HG03520 (cell line): ENCODE measurements at regions not wholly inside any gene's neighbourhood (a gene's known extent, or its start where the extent isn't known, plus 50 kb on each side); places are given as distances from the start of the nearest gene placed in this dataset.
"Not testable (repeated sequence)": the region's sequence is repeated elsewhere in the genome, so short reads cannot be mapped to it uniquely, and the experiment has no call there.

Experiments used
- ATAC-seq: cut with Tn5 transposase; IDR thresholded peaks from one replicate; pipeline ENCODE4 v1.9.1; 2021; ENCODE audit warnings: mild to moderate bottlenecking, moderate library complexity; ENCODE audit not compliant: unreplicated experiment

DNA sequence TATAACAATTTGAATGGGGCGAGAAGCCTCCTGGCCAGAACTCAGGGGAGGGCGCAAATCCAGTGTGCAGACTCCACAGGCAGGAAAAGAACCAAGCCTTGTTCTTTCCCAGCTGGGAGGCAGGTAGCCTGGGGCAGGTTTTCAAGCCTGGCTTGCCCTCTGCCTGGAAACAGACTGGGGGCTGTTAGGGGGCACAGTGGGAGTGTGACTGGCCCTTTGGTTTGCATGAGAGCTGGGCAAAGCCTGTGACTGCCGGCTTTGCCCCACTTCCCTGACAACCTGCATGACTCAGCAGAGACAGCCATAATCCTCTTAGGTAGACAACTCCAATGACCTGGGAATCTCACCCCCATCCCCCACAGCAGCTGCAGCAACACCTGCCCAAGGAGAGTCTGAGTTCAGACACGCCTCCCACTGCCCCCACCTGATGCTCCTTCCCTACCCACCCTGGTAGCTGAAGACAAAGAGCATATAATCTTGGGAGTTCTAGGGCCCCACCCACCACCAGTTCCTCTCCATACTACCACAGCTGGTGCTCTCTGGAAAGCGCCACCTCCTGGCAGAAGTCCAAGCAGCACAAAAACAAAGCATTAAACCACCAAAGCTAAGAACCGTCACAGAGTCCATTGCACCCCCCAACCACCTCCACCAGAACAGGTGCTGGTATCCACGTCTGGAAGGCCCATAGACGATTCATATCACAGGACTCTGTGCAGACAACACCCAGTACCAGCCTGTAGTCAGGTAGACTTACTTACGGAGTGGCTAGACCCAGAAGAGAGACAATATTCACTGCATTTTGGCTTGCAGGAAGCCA lies 402.5 kb downstream of the STK39 start:
- ATAC-seq: no peak

DNA sequence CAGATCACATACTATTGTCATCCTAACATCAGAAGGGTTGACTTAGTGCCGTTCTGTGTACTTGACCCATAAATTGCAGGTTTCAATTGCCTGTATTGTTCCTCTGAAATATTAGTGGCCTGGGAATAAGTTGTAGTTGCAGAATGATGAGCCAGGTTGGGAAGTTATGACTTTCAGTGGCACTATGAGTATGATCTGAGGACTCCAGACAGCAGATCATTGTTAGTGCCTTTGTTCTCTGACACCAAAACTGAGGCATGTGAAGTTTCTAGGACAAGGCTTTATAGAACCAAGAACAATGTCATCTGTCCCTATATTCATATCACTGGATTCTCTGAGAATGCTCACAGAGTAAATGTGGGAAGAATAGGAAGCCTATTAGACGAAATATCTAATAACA lies 403.7 kb downstream of the STK39 start:
- ATAC-seq: no peak

DNA sequence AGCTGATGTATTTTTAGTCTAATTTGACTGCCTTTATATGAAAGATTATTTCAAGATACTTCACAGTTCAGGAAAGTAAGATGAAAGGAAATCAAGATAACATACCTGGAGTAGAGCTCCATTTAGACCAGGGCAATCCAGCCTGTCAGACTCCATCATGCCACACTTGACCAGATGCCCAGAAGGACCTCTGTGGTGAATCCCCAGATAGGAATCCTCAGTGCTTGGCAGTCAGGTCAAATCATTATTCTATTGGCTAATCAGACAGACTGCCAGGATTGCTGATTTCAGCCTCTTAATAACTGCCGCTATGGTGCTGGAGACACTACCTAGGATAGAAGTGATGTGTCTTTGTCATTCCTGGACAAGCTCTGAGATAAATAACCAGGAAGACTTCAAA lies 404.2 kb downstream of the STK39 start:
- no peak for ATAC-seq

DNA sequence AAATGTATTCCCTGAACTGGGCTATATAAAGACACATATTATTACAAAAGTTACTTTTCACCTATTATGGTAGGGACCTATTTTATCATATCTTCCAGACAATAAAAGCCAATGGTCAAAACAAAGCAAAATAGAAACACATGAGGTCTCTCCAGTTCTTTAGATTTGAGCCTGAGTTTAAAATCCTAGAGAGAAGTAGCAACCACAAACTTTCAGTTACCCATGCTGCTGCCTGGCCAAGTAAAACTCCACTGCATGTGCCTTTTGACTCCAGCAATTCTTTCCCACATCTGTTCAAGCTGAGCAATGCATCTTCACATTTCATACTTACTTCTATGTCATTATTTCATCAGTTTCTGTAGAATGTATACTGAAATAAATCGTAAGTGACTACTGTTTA lies 405.3 kb downstream of the STK39 start:
- ATAC-seq: no peak

DNA sequence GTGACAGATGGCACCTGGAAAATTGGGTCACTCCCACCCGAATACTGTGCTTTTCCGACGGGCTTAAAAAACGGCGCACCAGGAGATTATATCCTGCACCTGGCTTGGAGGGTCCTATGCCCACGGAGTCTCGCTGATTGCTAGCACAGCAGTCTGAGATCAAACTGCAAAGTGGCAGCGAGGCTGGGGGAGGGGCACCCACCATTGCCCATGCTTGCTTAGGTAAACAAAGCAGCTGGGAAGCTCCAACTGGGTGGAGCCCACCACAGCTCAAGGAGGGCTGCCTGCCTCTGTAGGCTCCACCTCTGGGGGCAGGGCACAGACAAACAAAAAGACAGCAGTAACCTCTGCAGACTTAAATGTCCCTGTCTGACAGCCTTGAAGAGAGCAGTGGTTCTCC lies 412.1 kb downstream of the STK39 start:
- ATAC-seq: not testable (repeated sequence)

DNA sequence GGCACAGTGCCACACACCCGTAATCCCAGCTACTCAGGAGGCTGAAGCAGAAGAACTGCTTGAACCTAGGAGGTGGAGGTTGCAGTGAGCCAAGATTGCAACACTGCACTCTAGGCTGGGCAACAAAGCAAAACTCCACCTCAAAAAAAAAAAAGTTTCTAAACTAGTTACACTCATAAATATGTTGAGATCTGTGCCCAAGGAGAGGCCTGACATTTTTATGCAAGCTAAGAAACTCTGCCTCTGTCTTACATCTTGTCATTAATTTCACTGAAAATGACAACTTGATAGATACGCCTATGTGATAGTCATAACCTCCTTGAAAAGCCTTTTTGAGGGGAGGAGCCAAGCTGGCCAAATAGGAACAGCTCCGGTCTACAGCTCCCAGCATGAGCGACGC lies 412.7 kb downstream of the STK39 start:
- ATAC-seq: no peak

DNA sequence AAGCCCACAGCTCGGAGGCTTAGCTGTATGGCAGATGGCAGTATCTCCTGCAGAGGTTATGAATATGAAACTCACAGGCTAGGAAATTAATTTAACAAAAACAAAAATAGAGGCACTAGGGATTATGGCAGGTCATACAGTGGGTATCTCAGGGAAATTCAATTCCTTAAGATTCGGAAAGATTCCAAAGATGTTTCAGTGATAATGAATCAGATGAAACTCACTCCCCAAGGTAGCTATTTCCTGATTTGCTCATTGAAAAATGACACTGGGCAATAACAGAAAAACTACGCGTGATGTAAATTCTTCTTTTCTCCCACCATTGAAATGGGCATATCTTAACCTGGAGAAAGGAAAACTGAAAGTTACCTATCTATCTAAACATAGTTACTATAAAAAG lies 414.1 kb downstream of the STK39 start:
- ATAC-seq: no peak

DNA sequence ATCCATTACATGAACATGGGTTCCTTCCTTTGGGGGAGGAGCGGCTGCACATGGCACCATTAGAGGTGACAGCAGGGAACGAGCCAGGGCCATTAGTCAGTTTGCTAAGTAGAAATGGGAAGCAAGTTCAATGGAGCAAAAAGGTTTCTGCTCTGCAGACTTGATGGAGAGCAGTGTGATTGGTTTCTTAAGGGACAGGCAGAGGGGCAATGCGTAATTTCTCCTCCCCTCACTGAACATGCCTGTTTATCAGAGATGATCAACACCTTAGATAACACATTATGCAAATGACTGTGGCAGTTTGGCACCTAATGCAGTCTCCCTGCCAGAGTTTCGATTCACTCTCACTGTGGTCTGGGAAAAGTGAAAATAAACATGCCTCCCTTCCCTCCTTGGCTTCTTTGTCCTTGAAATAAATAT lies 414.5 kb downstream of the STK39 start:
- no peak for ATAC-seq

DNA sequence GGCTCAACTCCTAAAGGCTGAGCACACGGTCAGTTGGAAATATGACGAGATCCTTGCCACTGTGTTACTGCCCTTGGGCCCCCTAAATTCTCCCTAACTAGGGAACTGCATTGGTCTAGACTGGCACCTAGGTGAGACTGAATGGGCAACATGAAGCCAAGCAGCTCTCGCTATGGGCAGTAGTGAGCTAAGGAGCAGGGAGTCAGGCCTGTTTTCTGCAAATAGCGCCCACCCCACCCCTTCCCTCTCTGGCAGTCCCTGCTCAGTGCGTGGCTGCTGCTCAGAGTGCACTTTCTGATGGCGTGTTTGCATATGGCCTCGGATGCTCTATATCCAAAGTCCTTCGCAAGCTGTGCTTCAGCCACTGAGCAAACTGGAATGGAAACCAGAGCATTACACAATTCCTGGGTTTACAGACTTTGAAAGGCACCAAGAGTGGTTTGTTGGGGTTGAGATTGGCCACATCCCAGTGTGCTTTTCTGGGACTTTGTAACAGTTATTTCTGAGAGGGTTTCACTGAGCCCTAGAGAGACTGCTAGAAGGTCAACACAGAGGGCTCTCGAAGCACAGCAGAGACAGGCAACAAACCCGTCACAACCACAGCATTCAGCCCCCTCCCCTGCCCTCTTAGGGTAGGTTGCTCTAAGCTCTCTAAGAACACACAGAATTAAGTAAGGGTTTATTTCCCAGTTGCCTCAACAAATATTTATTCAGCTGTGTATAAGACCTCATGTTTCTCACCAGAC lies 419.9 kb downstream of the STK39 start:
- no peak for ATAC-seq

DNA sequence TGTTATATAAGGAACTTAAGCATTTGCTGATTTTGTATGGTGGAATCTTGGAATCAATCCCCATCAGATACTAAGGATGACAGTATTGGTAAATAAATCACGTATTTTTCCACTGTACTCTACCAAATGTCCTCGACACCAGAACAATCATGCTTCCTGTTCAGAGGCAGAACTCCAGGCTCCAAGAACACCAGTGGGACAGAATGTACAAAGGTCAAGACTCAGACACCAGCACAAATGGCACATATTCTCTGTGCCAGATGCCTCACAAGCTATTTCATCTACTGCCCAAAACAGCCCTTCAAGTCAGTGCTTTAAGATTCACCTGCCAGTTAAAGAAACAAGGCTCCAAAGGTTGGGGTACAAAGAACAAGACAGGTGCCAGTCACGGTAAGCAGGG lies 420.5 kb downstream of the STK39 start:
- ATAC-seq: no peak

DNA sequence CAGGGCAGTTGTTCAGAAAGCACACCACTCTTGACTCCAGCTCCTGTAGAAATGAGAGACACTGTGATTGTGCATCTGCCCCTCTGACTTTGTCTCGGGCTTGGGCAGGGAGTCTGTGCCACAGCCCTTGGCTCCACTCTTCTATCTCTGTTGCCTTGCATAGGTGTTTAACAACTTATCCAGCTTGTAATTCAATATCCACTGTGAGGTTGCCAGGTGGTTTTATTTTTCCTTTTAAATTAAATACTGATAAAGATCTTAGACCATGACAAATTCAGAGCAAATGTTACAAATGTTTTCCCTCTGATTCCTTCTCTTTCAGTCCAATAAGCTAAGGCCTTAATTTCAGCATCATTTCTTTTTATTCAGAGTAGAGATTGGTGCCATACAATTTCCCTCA lies 421.7 kb downstream of the STK39 start:
- no peak for ATAC-seq

DNA sequence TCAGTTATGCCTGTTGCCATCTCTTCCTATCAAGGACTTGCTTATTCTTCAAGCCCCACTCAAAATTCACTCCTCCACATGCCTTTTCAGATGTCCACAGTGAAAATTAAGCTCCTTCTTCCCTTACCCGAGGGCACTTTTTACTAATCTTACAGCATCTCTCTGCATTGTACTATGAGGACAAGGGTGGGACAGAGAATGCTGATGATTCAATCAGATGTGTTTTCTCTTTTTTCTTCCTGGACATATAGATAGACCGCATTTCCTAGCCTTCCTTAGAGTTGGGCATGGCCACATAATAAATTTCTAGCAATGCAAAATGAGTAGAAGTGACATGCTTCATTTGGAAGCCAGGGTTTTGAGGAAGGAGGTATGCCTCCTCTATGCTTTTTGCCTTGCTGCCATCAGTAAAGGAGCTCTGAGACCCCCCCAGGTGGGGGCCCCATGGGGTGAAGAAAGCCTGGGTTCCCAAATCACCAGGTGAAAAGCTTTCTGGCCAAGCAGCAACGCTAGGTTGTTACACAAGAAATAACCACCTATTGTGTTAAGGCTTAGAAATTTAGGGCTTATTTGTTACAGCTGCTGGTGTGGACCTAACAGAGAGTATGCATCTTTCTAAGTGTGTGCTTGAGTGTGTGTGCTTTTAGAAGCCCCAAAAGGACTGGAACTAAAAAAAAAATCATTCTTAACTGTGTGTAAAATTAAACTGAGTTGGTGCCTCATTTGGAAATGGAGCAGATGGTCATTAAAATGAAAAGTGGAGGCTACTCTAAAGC lies 424.5 kb downstream of the STK39 start:
- ATAC-seq: no peak

DNA sequence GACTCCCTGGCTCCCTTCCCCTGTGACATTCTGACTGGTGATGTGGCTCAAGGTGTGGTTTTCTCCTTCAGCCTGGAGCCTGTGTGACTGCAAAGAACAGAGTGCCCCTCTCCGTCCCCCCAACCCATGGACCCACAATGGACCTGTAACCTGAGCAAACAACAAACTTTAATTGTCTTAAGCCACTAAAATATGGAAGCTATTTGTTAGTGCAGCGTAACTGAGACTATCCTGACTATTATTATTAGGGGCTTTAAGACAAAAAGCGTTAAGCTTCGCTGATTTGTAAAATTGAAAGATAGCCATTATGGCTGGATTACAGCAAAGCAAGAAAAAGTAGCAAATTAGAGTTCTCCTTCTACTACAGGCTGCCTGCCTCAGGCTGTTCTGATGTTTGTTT lies 426.9 kb downstream of the STK39 start:
- no peak for ATAC-seq

DNA sequence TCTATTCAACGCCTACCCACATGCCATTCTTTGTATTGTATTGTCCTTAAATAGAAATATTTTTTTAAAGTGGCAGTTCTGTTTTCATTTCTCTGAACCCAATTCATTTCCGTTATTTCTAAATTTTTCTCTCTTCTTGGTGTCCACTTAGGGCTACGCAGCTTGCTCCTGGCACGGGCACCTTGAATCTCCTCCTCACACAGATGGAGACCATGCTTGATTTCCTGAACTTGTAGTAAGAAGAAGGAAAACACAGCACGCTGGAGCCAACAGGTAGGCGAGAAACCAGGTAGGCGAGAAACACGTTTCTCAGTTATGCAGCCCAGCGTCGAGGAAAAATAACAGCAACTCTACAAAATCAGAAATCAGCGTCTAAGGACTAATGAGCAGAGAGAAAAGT lies 428.9 kb downstream of the STK39 start:
- ATAC-seq: no peak

DNA sequence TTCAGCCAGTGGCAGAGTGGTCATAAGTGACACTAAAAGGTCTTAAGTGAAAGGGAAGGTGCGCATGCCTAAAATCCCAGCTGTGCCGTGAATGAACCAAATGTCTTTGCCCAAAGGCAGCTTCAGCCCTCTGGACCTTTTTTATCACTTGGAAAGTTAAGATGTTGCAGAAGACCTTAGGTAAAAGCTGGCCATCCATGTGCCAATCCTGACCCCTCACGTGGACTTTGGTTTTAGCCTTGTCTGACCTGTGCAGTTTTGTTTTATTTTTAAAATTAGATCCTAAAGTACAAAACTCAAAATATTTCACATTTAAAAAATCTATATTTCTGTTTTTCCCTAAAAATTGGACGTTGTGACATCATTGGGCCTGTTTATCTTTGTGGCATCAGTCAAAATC lies 429.5 kb downstream of the STK39 start:
- ATAC-seq: no peak

DNA sequence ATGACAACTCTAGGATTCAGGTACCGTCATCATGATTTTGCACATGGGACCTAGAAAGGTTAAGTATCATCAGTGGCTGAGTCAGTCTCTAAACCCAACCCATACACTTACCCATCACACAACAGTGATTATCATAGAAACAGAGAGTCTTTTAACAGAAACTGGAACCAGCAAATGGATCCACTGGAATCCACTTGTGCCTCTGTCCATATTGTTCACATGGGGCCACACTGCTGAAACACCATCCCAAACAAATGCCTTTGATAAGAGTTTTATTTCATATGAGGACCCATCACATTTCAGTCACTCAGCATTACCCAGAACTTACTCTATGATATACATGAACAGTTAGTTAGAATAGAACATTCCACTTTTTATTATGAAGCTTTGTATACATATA lies 430.0 kb downstream of the STK39 start:
- no peak for ATAC-seq

DNA sequence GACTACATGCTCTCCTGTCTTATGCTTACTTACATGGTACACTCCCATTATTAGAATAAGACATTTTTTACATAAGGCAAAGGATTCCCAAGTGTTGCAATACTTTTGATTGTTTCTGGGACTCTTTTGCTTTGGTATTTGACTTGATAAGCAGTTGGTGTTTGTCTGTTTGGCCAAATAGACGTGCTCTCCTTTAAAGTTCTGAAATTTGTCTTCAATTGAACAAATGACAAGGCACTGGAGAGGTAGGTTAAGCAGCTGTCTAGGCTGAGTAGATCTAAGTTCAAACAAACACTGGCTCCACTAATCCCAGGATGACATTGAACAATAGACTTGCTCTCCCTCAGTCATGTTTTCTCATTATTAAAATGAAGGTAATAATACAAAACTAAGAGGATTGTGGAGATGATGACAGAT lies 430.5 kb downstream of the STK39 start:
- no peak for ATAC-seq

DNA sequence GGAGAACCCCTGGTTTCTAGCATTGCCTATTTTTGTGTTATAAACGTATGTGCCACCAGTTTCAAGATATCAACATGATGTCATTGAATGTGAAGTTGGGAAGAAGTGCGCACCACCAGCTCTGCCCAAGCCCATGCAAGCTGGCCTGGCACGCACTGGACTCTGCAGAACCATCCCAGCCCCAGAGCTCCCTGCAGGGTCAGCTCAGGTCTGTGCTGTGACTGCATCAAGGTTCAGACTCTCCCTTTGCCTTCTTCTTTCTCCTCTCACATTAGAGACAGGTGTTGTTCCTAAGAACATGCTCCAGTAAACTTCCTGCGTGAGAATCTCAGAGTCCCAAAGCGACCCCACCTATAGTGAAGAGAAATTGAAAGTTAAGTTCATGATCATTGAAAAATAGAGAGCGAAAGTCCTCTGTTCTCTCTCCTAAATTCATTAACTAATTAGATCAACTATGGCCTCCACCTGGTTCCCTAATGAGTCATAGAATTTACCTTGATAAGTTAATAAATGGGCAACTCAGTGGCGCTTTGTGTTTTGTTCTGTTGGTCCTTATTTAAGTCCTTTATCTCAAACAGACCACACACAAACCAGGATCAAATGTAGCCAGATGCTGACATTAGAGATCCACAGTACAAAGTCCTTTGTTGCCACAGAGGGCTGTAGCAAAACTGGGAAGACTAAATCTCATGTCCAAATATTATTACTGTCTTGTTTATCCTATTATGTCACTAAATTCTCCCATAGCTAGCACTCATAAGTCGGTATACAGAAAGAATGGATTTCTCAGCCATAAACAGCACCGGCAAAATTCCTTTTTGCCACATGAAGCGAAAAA lies 432.3 kb downstream of the STK39 start:
- ATAC-seq: no peak

DNA sequence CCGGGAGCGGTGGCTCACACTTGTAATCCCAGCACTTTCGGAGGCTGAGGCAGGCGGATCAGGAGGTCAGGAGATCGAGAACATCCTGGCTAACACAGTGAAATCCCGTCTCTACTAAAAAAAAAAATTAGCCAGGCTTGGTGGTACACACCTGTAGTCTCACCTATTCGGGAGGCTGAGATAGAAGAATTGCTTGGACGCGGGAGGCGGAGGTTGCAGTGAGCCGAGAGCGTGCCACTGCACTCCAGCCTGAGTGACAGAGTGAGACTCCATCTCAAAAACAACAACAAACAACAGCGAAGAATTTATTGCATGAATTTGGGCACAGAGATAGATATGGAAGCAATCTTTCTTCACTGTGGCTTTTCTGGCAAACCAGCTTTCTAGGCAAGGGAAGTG lies 432.9 kb downstream of the STK39 start:
- ATAC-seq: not testable (repeated sequence)

DNA sequence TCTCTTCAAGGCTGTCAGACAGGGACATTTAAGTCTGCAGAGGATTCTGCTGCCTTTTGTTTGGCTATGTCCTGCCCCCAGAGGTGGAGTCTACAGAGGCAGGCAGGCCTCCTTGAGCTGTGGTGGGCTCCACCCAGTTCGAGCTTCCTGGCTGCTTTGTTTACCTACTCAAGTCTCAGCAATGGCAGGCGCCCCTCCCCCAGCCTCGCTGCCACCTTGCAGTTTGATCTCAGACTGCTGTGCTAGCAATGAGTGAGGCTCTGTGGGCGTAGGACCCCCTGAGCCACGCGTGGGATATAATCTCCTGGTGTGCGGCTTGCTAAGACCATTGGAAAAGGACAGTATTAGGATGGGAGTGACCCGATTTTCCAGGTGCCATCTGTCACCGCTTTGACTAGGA lies 437.6 kb downstream of the STK39 start:
- not testable (repeated sequence) for ATAC-seq
